ENCODE measurements at regions not wholly inside any gene's neighbourhood (a gene's known extent, or its start where the extent isn't known, plus 50 kb on each side); places are given as distances from the start of the nearest gene placed in this dataset.

GRCh38 chr2:207479198-207479785 is 50.5 kb upstream of the CREB1 start:
- no peak for TF ChIP-seq CTCF (IDR thresholded peaks at IDR 0.05)
- no peak for TF ChIP-seq POLR2AphosphoS5 (IDR thresholded peaks at IDR 0.05)

Measured in breast epithelium (tissue), 3 donors.